Adrenal gland (tissue), 9 donors: ENCODE measurements at regions not wholly inside any gene's neighbourhood (a gene's known extent, or its start where the extent isn't known, plus 50 kb on each side); places are given as distances from the start of the nearest gene placed in this dataset.

Source experiments
- DNase-seq, 7 donors: peaks; one replicate each; pipeline ENCODE4 v3.0.0-alpha.2; 2019 to 2020
- H3K27ac ChIP-seq, 5 donors: fragments of 200-600 bp; sonication (generic) in 4 of 5; 1 replicate in 3 of 5; 2 replicates in 2 of 5; pipeline versions ENCODE4 v1.5.1 to v1.8.0; 2016 to 2020; ENCODE audit warnings: mild to moderate bottlenecking in 1 of 5
- H3K27me3 ChIP-seq: fragments of 200-600 bp; 2 replicates; pipeline ENCODE4 v1.8.0; 2021
- H3K36me3 ChIP-seq, 2 donors: fragments of 200-600 bp; replicated peaks in 1 of 2; 1 replicate in 1 of 2; 2 replicates in 1 of 2; pipeline versions ENCODE4 v1.5.1 to v1.8.0; 2018 to 2022
- H3K4me1 ChIP-seq, 2 donors: fragments of 200-600 bp; replicated peaks in 1 of 2; 1 replicate in 1 of 2; 2 replicates in 1 of 2; pipeline versions ENCODE4 v1.5.1 to v1.8.0; 2018 to 2021
- H3K4me3 ChIP-seq, 4 donors: fragments of 200-600 bp; sonication (generic) in 3 of 4; one replicate each; pipeline ENCODE4 v1.5.1; 2016 to 2018
- H3K9me3 ChIP-seq, 3 donors: fragments of 200-600 bp; sonication (generic) in 1 of 3; replicated peaks in 1 of 3; 1 replicate in 2 of 3; 2 replicates in 1 of 3; pipeline versions ENCODE4 v1.5.1 to v1.8.0; 2016 to 2021
- POLR2A ChIP-seq, 2 donors: fragments of 450-650 bp; IDR thresholded peaks; one replicate each; pipeline ENCODE4 v1.6.1; 2017; ENCODE audit warnings: antibody characterized with exemption in 2 of 2, mild to moderate bottlenecking in 2 of 2, moderate library complexity in 1 of 2
- WGBS, 4 donors: extraction: QIAGEN DNeasy Blood & Tissue Kit in 2 of 4; methylation state at CpG; one replicate each; pipeline versions ENCODE4 v1.1.5 to v1.1.7; 2013 to 2017; 5-methylcytosine and 5-hydroxymethylcytosine counted together
- intact Hi-C, 2 donors: fragments of 100-400 bp; cut with DNase I; formaldehyde crosslinking; loops; one replicate each; pipeline versions ENCODE4 v1.14.1 to v1.15.0; 2022 to 2023
- TF ChIP-seq, protein P1 (sequence below), 6 experiments: fragments of 450-650 bp in 4 of 6; fragments of 200-600 bp in 2 of 6; sonication (generic) in 1 of 6; IDR thresholded peaks; 1 replicate in 5 of 6; 2 replicates in 1 of 6; pipeline versions ENCODE4 v1.5.1 to v1.8.0; 2016 to 2021; ENCODE audit warnings: antibody characterized with exemption in 6 of 6, mild to moderate bottlenecking in 2 of 6, moderate library complexity in 1 of 6
- donor health status: healthy with polysubstance abuse.
- donor health status: Bipolar disorder and iron deficiency.
- donor health status: DM: yes; HTN: yes; CAD: no.
- donor health status: DM: no; HTN: no; CAD: no.
- donor health status: DM: no; HTN: no; CAD: no.

DNA sequence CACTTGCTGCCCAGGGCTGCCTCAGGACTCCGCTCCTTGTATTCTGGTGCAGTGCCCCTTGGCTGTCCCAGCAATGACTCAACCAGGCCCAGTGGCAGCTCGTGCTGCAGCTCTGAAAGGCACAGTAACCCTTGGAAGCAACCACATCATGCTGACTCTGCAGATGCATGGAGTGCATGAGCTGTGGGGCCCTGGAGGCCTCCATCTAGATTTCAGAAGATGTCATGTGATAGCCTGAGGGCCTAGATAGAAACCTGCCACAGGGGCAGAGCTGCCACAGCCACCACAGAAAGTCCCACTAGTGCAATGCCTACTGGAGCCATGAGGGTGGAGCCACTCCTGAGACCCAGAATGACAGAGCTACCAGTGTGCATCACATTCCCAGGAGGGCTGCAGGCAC lies 117.1 kb upstream of the SMAD3 start:
- peak in 1 of 7 donors; percentile 12 for DNase-seq
- Histone ChIP-seq H3K27ac (no peak overlapping the region), H3K4me3 (no peak overlapping the region), H3K36me3 (no peaks in the 10 kb centered on the region), H3K27me3 (no peaks in the 10 kb centered on the region), H3K4me1 (no peaks in the 10 kb centered on the region), H3K9me3 (no peaks in the 10 kb centered on the region)
- TF ChIP-seq, protein P1, sequence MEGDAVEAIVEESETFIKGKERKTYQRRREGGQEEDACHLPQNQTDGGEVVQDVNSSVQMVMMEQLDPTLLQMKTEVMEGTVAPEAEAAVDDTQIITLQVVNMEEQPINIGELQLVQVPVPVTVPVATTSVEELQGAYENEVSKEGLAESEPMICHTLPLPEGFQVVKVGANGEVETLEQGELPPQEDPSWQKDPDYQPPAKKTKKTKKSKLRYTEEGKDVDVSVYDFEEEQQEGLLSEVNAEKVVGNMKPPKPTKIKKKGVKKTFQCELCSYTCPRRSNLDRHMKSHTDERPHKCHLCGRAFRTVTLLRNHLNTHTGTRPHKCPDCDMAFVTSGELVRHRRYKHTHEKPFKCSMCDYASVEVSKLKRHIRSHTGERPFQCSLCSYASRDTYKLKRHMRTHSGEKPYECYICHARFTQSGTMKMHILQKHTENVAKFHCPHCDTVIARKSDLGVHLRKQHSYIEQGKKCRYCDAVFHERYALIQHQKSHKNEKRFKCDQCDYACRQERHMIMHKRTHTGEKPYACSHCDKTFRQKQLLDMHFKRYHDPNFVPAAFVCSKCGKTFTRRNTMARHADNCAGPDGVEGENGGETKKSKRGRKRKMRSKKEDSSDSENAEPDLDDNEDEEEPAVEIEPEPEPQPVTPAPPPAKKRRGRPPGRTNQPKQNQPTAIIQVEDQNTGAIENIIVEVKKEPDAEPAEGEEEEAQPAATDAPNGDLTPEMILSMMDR (IDR thresholded peaks at IDR 0.05): no peak
- TF ChIP-seq POLR2A (IDR thresholded peaks at IDR 0.05): no peak
- WGBS, 4 donors: 60 to 100% (median 72%) methylated on average over 1 to 2 of the region's 2 CpGs
- intact Hi-C loops: loop anchor here (5.0 to 10.0 kb wide), 3 partner anchors 357 to 887 kb away; no protein-coding TSS in a partner anchor

DNA sequence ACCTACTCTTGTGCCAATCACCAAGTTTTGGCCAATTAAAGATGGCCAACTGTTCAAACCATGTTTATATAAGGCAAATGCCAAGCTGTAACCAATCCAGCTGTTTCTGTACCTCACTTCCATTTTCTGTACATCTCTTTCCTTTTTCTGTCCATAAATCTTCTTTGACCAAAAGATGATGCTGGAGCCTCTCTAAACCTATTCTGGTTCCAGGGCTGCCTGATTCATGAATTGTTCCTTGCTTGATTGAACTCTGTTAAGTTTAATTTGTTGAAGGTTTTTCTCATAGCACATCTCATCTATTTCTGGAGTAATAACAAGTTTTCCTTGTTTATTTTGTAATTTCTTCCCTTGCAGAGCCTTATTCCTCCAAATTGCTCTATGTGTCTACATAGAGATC lies 115.3 kb upstream of the SMAD3 start:
- Histone ChIP-seq H3K27ac (no peak overlapping the region), H3K36me3 (no peaks in the 10 kb centered on the region), H3K9me3 (no peaks in the 10 kb centered on the region), H3K4me1 (no peaks in the 10 kb centered on the region), H3K27me3 (no peaks in the 10 kb centered on the region), H3K4me3 (no peak overlapping the region)
- no peak for TF ChIP-seq POLR2A (IDR thresholded peaks at IDR 0.05)
- TF ChIP-seq, protein P1 (IDR thresholded peaks at IDR 0.05): no peak
- no peak for DNase-seq
- intact Hi-C loops: no loop called here

- Histone ChIP-seq H3K4me1 (no peaks in the 10 kb centered on the region), H3K36me3 (no peaks in the 10 kb centered on the region), H3K27ac (no peak overlapping the region), H3K4me3 (no peak overlapping the region), H3K27me3 (no peaks in the 10 kb centered on the region), H3K9me3 (no peaks in the 10 kb centered on the region)
- intact Hi-C loops: no loop called here
- WGBS, 4 donors: 79 to 82% (median 79%) methylated on average over 6 of the region's 6 CpGs
- DNase-seq: no peak
- TF ChIP-seq, protein P1 (IDR thresholded peaks at IDR 0.05): no peak
- no peak for TF ChIP-seq POLR2A (IDR thresholded peaks at IDR 0.05)
Observed at GRCh38 chr15:66951531-66952320, 113.7 kb upstream of the SMAD3 start.

- H3K27ac ChIP-seq: no peak overlapping the region
- H3K4me1 ChIP-seq: no peaks in the 10 kb centered on the region
- H3K36me3 ChIP-seq: no peaks in the 10 kb centered on the region
- 86 to 91% (median 89%) methylated on average over 3 to 6 of the region's 6 CpGs for WGBS, 4 donors
- no peak for TF ChIP-seq POLR2A (IDR thresholded peaks at IDR 0.05)
- TF ChIP-seq, protein P1 (IDR thresholded peaks at IDR 0.05): no peak
- H3K27me3 ChIP-seq: no peaks in the 10 kb centered on the region
- no peak for DNase-seq
- no peak overlapping the region for H3K4me3 ChIP-seq
- H3K9me3 ChIP-seq: no peaks in the 10 kb centered on the region
- intact Hi-C loops: no loop called here
Observed at GRCh38 chr15:66952756-66953522, 112.5 kb upstream of the SMAD3 start.
